GM19351 (cell line): ENCODE measurements at regions not wholly inside any gene's neighbourhood (a gene's known extent, or its start where the extent isn't known, plus 50 kb on each side); places are given as distances from the start of the nearest gene placed in this dataset.
"Not testable (repeated sequence)": the region's sequence is repeated elsewhere in the genome, so short reads cannot be mapped to it uniquely, and the experiment has no call there.

Experiments used
- ATAC-seq: cut with Tn5 transposase; IDR thresholded peaks from one replicate; pipeline ENCODE4 v1.9.1; 2021; ENCODE audit warnings: mild to moderate bottlenecking, moderate library complexity; ENCODE audit not compliant: unreplicated experiment

- ATAC-seq: not testable (repeated sequence)
Measured at GRCh38 chr1:194001726-194002350, 815.4 kb upstream of the B3GALT2 start.

- ATAC-seq: no peak
Measured at GRCh38 chr1:193988885-193989284, 802.5 kb upstream of the B3GALT2 start.

DNA sequence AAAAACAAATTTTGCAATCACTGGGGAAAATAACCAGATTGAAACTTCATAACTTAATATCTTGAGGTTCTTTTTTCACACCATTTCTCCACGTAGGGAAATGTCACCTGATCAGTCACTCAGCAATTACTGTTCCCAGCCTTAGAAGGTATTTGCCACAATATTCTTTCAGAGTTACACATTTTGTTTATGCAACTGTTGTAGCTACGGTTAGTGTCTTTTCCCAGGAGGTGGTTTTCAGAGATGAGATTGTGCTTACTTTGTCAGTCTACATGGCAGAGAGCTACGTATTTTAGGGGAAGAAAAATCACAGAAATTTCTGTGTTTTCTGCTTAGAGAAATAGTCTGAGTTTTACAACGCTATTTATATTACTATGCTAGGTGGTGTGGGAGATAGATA lies 792.8 kb upstream of the B3GALT2 start:
- ATAC-seq: no peak

- no peak for ATAC-seq
Measured at GRCh38 chr1:193974286-193974798, 787.9 kb upstream of the B3GALT2 start.

DNA sequence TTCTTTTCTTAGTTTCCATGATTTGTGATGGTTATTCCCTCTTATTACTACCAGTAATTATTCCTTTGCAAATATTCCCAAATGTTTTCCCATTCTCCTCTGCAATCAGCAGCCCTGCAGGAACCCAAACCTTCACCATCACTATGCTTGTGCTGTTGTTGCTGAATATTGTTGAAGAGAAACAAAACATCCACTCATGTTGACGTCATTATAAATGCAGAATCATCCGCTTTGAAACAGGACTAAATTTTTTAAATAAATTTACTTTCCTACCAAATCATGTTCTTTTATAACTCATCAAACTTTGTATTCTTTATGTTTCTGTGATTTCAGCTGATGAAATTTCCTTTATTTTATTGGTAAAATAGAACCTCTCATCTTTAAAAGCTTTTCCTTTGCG lies 787.0 kb upstream of the B3GALT2 start:
- ATAC-seq: no peak

DNA sequence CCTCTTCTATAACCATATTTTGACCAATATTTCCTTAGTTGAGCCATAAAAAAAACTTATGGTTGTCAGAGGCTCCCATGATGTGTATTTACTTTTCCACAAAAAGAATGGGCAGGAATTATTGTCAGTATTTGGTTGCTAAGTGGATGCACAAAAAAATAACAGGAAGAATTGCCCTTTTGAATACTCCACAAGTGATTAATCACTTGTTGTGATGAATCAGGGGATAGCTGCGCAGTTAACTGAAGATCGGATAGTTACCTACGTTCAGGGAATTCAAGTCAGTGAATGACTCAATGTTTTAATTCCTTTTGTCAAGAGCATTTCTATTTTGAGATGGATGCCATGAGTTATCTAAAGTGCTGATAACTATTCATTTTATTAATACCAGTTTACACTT lies 785.2 kb upstream of the B3GALT2 start:
- no peak for ATAC-seq

DNA sequence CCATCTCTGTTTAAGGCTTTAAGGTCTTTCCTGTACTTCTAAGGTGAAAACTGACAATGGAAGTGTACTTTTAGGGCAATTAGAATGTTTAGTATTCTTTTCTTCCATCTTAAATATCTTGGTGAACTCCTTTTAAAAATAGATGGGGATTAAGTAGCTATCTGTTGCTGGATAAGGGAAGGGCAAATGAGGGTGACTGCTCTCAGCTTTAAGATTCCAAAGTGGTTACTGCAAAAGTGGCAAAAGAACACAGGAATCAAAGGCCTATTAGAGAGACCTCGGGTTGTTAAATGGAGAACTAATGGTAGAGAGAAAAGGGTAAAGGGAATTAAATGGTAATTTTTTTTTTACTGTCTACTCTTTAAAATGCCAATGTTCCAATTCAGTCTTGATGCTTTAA lies 774.1 kb upstream of the B3GALT2 start:
- ATAC-seq: no peak

GRCh38 chr1:193960040-193960439 lies 773.6 kb upstream of the B3GALT2 start:
- no peak for ATAC-seq

DNA sequence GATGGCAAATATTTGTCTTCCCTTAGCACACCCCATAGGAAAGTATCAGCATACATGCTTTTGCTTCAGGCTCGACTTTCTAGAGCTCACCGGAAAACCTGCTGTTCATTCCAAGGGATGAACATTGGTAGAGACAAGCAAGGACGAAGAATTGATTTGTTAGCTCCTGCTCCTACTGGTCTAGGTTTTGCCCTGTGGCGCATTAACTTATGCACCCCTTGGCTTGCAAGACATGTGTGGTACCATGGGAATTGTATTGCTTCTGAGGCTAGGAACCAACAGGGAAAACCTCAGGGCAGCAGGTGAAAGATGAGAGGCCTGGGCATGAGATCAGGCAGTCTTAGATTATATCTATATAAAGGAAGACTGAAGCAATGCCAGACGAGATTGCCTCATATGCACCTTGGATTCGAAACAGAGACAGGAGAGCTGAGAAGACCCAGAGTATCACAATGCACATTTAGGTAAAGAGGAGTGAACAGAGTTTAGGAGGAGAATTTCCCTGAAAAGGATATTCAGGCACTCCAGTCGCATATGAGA lies 771.2 kb upstream of the B3GALT2 start:
- no peak for ATAC-seq

DNA sequence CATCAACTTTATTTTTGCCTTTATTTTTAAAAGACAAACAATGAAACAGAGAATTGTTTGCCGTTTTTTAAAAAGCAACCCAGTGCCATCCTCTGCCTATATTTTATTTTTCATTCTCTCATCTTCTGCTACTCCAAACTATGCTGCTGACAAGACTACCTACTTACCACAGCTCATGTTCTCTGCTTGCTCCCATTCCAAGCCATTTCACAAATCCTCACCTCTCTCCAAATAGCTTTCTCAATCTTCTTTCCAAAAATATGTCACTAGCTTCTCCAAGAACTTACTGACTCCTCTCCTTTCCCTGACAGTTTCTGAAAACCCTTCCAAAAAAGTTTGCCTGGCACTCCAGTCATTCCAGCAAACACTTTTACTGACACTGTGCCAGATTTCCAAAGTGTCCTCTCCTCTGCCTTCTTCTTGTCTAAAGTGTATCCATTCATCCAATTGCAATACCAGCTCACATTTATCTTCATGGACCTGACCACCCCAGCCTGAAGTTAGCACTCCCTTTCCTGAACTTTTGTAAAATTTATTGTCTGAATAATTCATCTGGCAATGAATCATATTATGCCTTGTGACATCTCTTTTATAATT lies 766.5 kb upstream of the B3GALT2 start:
- no peak for ATAC-seq

GRCh38 chr1:193951984-193952383 lies 765.6 kb upstream of the B3GALT2 start:
- no peak for ATAC-seq

GRCh38 chr1:193944454-193944853 lies 758.0 kb upstream of the B3GALT2 start:
- ATAC-seq: no peak

- no peak for ATAC-seq
Measured at GRCh38 chr1:193940176-193940575, 753.8 kb upstream of the B3GALT2 start.

- no peak for ATAC-seq
Measured at GRCh38 chr1:193939585-193939984, 753.2 kb upstream of the B3GALT2 start.

DNA sequence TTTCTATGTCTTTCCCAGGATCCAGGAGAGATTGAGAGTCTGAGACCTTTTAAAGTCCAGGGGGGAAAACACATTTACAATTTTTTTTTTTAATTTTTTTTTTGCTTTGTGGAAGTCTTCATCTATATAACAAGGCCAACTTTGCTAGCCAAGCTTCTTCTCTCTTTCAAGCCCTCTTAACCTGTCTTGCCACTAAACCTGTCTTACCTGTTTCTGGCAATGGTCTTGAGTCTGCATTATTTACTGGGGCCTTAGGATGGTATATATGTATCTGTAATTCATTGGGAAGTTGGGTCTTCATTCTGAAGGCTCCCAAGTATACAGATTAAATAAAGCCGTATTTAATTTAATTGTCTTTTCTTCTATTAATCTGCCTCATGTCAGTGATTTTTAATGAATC lies 750.9 kb upstream of the B3GALT2 start:
- no peak for ATAC-seq

DNA sequence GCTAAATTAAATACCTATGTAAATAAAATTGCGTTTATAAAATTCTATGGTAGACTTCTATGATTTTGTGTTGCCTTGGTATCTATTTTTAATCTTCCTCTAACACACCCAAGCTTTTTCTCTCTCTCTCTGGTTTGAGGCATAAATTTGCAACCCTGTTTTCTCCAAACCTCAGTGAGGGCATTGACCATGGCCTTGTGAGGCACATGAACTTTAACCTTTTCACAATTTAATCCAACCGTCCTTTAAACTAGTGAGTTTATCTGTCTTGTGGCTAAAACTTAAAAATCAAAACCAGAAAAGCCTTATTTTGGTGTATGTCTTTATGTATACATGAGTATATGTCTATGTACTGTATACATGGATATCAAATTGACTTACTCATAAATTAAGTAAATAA lies 746.6 kb upstream of the B3GALT2 start:
- ATAC-seq: no peak

DNA sequence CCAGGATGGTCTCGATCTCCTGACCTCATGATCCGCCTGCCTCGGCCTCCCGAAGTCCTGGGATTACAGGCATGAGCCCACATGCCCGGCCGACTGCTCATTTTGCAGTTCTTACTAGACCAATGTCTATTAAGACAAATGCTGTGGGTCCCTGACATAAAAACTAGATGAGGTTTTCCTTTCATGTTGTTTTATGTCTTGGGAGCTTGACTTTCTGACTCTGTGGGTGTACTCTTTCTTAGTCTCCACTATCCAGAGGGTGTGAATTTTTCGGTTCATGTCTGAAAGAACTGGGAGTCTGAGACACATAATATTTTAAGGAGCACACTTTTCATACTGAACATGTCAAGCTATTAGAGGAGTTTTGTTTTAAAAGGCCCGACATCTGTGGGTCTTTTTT lies 744.9 kb upstream of the B3GALT2 start:
- no peak for ATAC-seq

DNA sequence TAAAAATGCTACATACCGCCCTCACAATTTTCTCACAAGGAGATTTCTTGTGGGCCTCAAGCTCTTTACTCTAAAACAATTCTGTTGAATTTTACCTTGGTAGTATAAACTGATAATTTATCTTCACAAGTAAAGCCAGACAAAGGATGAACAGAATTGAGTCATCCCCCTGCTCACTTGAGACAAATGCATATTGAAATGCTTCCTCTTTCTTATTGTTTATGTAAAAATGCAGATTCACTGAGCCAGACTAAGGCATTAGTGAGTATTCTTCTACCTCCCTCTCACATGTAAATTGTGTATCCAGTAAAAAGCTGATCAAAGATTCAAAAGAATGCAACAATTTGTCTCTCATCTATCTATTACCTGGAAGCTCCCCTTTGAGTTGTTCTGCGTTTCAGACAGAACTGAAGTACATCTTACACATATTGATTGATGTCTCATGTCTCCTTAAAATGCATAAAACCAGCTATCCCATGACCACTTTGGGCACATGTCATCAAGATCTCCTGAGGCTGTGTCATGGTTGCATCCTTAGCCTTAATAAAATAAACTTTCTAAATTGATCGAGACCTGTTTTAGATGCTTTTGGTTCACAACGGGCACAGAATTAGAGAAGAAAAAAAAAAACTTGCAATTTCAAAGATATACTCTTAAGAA lies 743.1 kb upstream of the B3GALT2 start:
- no peak for ATAC-seq

DNA sequence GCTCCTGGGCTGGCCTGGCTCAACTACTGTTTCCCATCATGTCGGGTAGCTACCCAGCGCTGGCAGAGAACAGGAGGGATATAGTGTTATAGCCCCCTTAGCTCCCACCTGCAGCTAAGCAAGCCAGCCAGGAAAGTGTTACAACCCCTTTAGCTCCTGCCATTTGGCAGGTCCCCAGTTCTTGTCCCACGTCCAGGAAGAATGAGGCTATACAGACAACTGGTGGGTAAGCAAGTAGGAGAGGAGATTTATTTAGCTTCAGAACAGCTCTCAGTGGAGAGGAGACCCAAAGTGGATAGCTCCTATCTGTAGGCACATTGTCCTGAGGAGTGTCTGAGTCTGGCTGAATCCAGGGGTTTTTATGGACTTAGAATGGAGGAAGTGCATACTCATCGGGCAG lies 741.1 kb upstream of the B3GALT2 start:
- ATAC-seq: no peak

DNA sequence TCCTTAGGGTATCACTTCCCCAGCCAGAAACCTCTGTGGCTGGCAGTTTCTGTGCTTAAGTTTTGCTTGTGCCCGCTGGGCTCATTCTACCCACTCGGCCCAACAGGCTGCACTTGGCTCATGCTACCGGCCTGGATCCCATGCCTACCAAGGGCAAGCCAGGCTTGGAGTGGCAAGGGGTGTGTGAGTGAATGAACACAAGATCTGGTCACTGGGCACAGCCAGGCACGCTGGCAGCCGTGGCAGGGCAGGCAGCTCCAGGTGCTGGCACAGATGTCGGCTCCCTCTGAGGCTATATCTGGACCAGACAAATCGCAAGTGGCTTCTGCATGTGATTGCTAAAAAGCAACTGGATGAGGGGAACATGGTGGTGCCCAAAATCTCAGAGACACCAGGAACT lies 740.5 kb upstream of the B3GALT2 start:
- ATAC-seq: no peak

- ATAC-seq: no peak
Measured at GRCh38 chr1:193919827-193920226, 733.4 kb upstream of the B3GALT2 start.

GRCh38 chr1:193916452-193916851 lies 730.0 kb upstream of the B3GALT2 start:
- no peak for ATAC-seq
